ENCODE measurements at regions not wholly inside any gene's neighbourhood (a gene's known extent, or its start where the extent isn't known, plus 50 kb on each side); places are given as distances from the start of the nearest gene placed in this dataset.

- no peaks in the 10 kb centered on the region for H3F3A ChIP-seq (ENCODE audit: control insufficient read depth, insufficient read depth)
- no peak overlapping the region for H3K27ac ChIP-seq (ENCODE audit: low read depth, low read length)
- no peaks in the 10 kb centered on the region for H3K27me3 ChIP-seq (ENCODE audit: control insufficient read depth, low read length)
- H3K79me2 ChIP-seq (ENCODE audit: control insufficient read depth, low read length), result no peaks in the 10 kb centered on the region
- H4K20me1 ChIP-seq (ENCODE audit: control insufficient read depth, insufficient read depth, low read depth, low read length), result no peaks in the 10 kb centered on the region
- H3K36me3 ChIP-seq (ENCODE audit: control insufficient read depth, low read length), result no peaks in the 10 kb centered on the region
- TF ChIP-seq EZH2phosphoT487 (IDR thresholded peaks at IDR 0.05; ENCODE audit: borderline replicate concordance, low read length), result no peak
- H3K4me1 ChIP-seq (ENCODE audit: control insufficient read depth, low read length), result no peaks in the 10 kb centered on the region
- no peak overlapping the region for H3K4me3 ChIP-seq (ENCODE audit: low read length)
- no peaks in the 10 kb centered on the region for H3K9me3 ChIP-seq (ENCODE audit: control insufficient read depth, insufficient read depth, low read length)
- H3K9me2 ChIP-seq (replicated peaks; ENCODE audit: control insufficient read depth, low read length), result no peaks in the 10 kb centered on the region
- no peak overlapping the region for H3K4me2 ChIP-seq (ENCODE audit: low read length)
These were observed 226.4 kb upstream of the NRXN1 start for GRCh38 chr2:51258301-51258700.

- Histone ChIP-seq H3K4me2 (ENCODE audit: low read length) (no peak overlapping the region), H3K36me3 (ENCODE audit: control insufficient read depth, low read length) (no peaks in the 10 kb centered on the region), H3K4me3 (ENCODE audit: low read length) (no peak overlapping the region), H4K20me1 (ENCODE audit: control insufficient read depth, insufficient read depth, low read depth, low read length) (no peaks in the 10 kb centered on the region), H3K27ac (ENCODE audit: low read depth, low read length) (no peak overlapping the region), H3K4me1 (ENCODE audit: control insufficient read depth, low read length) (no peaks in the 10 kb centered on the region), H3K79me2 (ENCODE audit: control insufficient read depth, low read length) (no peaks in the 10 kb centered on the region), H3F3A (ENCODE audit: control insufficient read depth, insufficient read depth) (no peaks in the 10 kb centered on the region), H3K27me3 (ENCODE audit: control insufficient read depth, low read length) (no peaks in the 10 kb centered on the region), H3K9me2 (replicated peaks; ENCODE audit: control insufficient read depth, low read length) (no peaks in the 10 kb centered on the region), H3K9me3 (ENCODE audit: control insufficient read depth, insufficient read depth, low read length) (peaks cover 1% of the 10 kb centered on the region; the same call in 1 of the 2 replicates)
- no peak for TF ChIP-seq EZH2phosphoT487 (IDR thresholded peaks at IDR 0.05; ENCODE audit: borderline replicate concordance, low read length)
- TF ChIP-seq, protein P1, sequence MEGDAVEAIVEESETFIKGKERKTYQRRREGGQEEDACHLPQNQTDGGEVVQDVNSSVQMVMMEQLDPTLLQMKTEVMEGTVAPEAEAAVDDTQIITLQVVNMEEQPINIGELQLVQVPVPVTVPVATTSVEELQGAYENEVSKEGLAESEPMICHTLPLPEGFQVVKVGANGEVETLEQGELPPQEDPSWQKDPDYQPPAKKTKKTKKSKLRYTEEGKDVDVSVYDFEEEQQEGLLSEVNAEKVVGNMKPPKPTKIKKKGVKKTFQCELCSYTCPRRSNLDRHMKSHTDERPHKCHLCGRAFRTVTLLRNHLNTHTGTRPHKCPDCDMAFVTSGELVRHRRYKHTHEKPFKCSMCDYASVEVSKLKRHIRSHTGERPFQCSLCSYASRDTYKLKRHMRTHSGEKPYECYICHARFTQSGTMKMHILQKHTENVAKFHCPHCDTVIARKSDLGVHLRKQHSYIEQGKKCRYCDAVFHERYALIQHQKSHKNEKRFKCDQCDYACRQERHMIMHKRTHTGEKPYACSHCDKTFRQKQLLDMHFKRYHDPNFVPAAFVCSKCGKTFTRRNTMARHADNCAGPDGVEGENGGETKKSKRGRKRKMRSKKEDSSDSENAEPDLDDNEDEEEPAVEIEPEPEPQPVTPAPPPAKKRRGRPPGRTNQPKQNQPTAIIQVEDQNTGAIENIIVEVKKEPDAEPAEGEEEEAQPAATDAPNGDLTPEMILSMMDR (IDR thresholded peaks at IDR 0.05; ENCODE audit: low read depth, low read length, poor library complexity, severe bottlenecking), result no peak
These were observed 224.8 kb upstream of the NRXN1 start for GRCh38 chr2:51256736-51257135.

GRCh38 chr2:51251356-51251755 is 219.4 kb upstream of the NRXN1 start:
- Histone ChIP-seq H3K27ac (ENCODE audit: low read depth, low read length) (no peak overlapping the region), H3K79me2 (ENCODE audit: control insufficient read depth, low read length) (no peaks in the 10 kb centered on the region)
- TF ChIP-seq EZH2phosphoT487 (IDR thresholded peaks at IDR 0.05; ENCODE audit: borderline replicate concordance, low read length), result no peak
- TF ChIP-seq, protein P1 (IDR thresholded peaks at IDR 0.05; ENCODE audit: low read depth, low read length, poor library complexity, severe bottlenecking), result no peak

DNA sequence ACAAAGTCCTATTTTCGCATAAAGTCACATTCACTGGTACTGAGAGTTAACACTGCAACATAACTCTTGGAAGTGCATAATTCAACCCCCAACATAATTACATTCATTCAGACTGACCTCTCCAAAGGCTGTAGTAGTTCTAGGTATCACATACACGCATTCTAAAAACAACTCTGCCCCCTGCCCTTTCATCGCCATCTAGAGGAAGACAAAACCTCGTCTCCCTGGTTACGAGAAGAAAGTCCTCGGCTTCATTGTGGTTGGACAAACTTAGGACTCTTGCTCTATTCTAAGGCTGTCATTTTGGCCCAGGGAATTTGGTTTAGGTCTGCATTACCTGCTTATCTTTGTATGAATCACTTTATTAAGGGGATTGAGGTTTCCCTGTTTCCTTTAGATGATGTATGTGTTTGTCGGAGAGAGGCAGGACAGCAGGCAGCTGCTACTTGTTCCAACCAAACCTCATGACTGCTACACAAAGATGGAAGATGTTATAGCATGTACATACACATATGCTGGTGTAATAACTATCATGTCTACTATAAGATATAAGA is 215.4 kb upstream of the NRXN1 start:
- H3K9me2 ChIP-seq (replicated peaks; ENCODE audit: control insufficient read depth, low read length), result no peaks in the 10 kb centered on the region
- TF ChIP-seq, protein P1 (IDR thresholded peaks at IDR 0.05; ENCODE audit: low read depth, low read length, poor library complexity, severe bottlenecking), result peak; percentile 27
- no peak for TF ChIP-seq EZH2phosphoT487 (IDR thresholded peaks at IDR 0.05; ENCODE audit: borderline replicate concordance, low read length)
- no peaks in the 10 kb centered on the region for H3F3A ChIP-seq (ENCODE audit: control insufficient read depth, insufficient read depth)
- no peaks in the 10 kb centered on the region for H3K79me2 ChIP-seq (ENCODE audit: control insufficient read depth, low read length)
- H3K4me1 ChIP-seq (ENCODE audit: control insufficient read depth, low read length), result no peaks in the 10 kb centered on the region
- peaks cover 5% of the 10 kb centered on the region; the same call in 1 of the 2 replicates for H3K9me3 ChIP-seq (ENCODE audit: control insufficient read depth, insufficient read depth, low read length)
- no peak overlapping the region for H3K4me3 ChIP-seq (ENCODE audit: low read length)
- no peak overlapping the region for H3K4me2 ChIP-seq (ENCODE audit: low read length)
- H3K36me3 ChIP-seq (ENCODE audit: control insufficient read depth, low read length), result no peaks in the 10 kb centered on the region
- no peak overlapping the region for H3K27ac ChIP-seq (ENCODE audit: low read depth, low read length)
- H4K20me1 ChIP-seq (ENCODE audit: control insufficient read depth, insufficient read depth, low read depth, low read length), result no peaks in the 10 kb centered on the region
- H3K27me3 ChIP-seq (ENCODE audit: control insufficient read depth, low read length), result no peaks in the 10 kb centered on the region

More at GRCh38 chr2:51251356-51251755, 219.4 kb upstream of the NRXN1 start:
- H3K36me3 ChIP-seq (ENCODE audit: control insufficient read depth, low read length), result no peaks in the 10 kb centered on the region
- H3K4me2 ChIP-seq (ENCODE audit: low read length), result no peak overlapping the region
- H3K4me1 ChIP-seq (ENCODE audit: control insufficient read depth, low read length), result no peaks in the 10 kb centered on the region
- peaks cover 5% of the 10 kb centered on the region; the same call in 1 of the 2 replicates for H3K9me3 ChIP-seq (ENCODE audit: control insufficient read depth, insufficient read depth, low read length)
- no peak overlapping the region for H3K4me3 ChIP-seq (ENCODE audit: low read length)
- H3K27me3 ChIP-seq (ENCODE audit: control insufficient read depth, low read length), result no peaks in the 10 kb centered on the region
- no peaks in the 10 kb centered on the region for H3F3A ChIP-seq (ENCODE audit: control insufficient read depth, insufficient read depth)
- no peaks in the 10 kb centered on the region for H3K9me2 ChIP-seq (replicated peaks; ENCODE audit: control insufficient read depth, low read length)
- H4K20me1 ChIP-seq (ENCODE audit: control insufficient read depth, insufficient read depth, low read depth, low read length), result no peaks in the 10 kb centered on the region

Measured in DOHH2 (cell line).